Esophagus squamous epithelium (tissue), 5 donors: ENCODE measurements at regions not wholly inside any gene's neighbourhood (a gene's known extent, or its start where the extent isn't known, plus 50 kb on each side); places are given as distances from the start of the nearest gene placed in this dataset.

Experiments
- DNase-seq: peaks from one replicate; lab custom pipeline; 2025; lab: John Stamatoyannopoulos, UW
- H3K27ac ChIP-seq, 4 donors: fragments of 200-600 bp; sonication (generic); one replicate each; pipeline ENCODE4 v1.5.1; 2016 to 2019; ENCODE audit warnings: mild to moderate bottlenecking in 1 of 4
- H3K27me3 ChIP-seq, 4 donors: fragments of 200-600 bp; sonication (generic); 1 replicate in 3 of 4; 2 replicates in 1 of 4; pipeline versions ENCODE4 v1.5.1 to v1.6.0; 2017 to 2021; ENCODE audit warnings: antibody characterized with exemption in 1 of 4
- H3K36me3 ChIP-seq, 3 donors: fragments of 200-600 bp; sonication (generic); one replicate each; pipeline ENCODE4 v1.5.1; 2016 to 2019
- H3K4me1 ChIP-seq, 3 donors: fragments of 200-600 bp; sonication (generic); one replicate each; pipeline ENCODE4 v1.5.1; 2017 to 2019
- H3K4me3 ChIP-seq, 4 donors: fragments of 200-600 bp; sonication (generic); 1 replicate in 3 of 4; 2 replicates in 1 of 4; pipeline ENCODE4 v1.5.1; 2016 to 2019; ENCODE audit warnings: mild to moderate bottlenecking in 2 of 4, moderate library complexity in 1 of 4
- H3K9me3 ChIP-seq, 3 donors: fragments of 200-600 bp; sonication (generic); one replicate each; pipeline ENCODE4 v1.5.1; 2016 to 2019
- CTCF ChIP-seq, 6 experiments: fragments of 450-650 bp in 4 of 6; fragments of 200-600 bp in 2 of 6; sonication (generic) in 2 of 6; IDR thresholded peaks; one replicate each; pipeline ENCODE4 v1.5.1; 2016 to 2019; ENCODE audit warnings: antibody characterized with exemption in 6 of 6, mild to moderate bottlenecking in 4 of 6, moderate library complexity in 4 of 6
- POLR2A ChIP-seq, 4 donors: fragments of 450-650 bp; IDR thresholded peaks; one replicate each; pipeline ENCODE4 v1.6.1; 2017; ENCODE audit warnings: antibody characterized with exemption in 4 of 4, mild to moderate bottlenecking in 4 of 4, moderate library complexity in 3 of 4
- WGBS, 2 donors: methylation state at CpG; one replicate each; pipeline ENCODE4 v1.1.5; 2018; 5-methylcytosine and 5-hydroxymethylcytosine counted together
- intact Hi-C: fragments of 100-400 bp; cut with DNase I; formaldehyde crosslinking; loops from one replicate; pipeline ENCODE4 v1.15.0; 2022
- donor health status: DM: yes; HTN: yes; CAD: no.

- no peak overlapping the region for H3K27ac ChIP-seq
- no peaks in the 10 kb centered on the region for H3K4me1 ChIP-seq
- H3K36me3 ChIP-seq = no peaks in the 10 kb centered on the region
- intact Hi-C loops = no loop called here
- no peak overlapping the region for H3K4me3 ChIP-seq
- 74 to 80% methylated on average over 6 of the region's 6 CpGs for WGBS, 2 donors
- no peak for TF ChIP-seq POLR2A (IDR thresholded peaks at IDR 0.05)
- TF ChIP-seq CTCF (IDR thresholded peaks at IDR 0.05) = no peak
- H3K9me3 ChIP-seq = no peaks in the 10 kb centered on the region
- peaks cover 0 to 13% (median 0%) of the 10 kb centered on the region in 4 donors for H3K27me3 ChIP-seq
- DNase-seq = no peak
Observed at GRCh38 chr21:38039369-38039768, 123.1 kb upstream of the KCNJ6 start.

- intact Hi-C loops = no loop called here
- TF ChIP-seq CTCF (IDR thresholded peaks at IDR 0.05) = no peak
- no peak for TF ChIP-seq POLR2A (IDR thresholded peaks at IDR 0.05)
Observed at GRCh38 chr21:38039841-38040240, 123.6 kb upstream of the KCNJ6 start.

DNA sequence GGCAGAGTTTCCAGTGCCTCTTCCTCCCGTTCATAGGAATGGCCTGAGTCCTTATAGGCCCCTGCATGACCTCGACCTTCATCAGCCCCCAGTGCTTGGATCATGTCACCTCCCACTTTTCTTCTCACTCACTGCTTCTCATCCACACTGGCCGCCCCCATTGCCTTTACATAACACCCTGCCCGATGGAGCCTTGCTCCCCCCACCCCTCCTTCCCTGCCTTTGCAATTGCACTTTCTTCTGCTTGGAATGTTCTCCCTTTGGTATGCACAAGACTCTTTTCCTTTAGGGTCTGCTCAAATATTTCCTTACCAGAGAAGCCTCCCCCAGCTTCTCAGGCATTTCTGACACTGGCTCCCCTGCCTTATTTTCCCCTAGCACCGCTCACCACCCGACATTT, 125.2 kb upstream of the KCNJ6 start:
- TF ChIP-seq CTCF (IDR thresholded peaks at IDR 0.05) (no peak), POLR2A (IDR thresholded peaks at IDR 0.05) (no peak)
- Histone ChIP-seq H3K4me3 (no peak overlapping the region), H3K27me3 (peaks cover 0 to 6% (median 0%) of the 10 kb centered on the region in 4 donors), H3K4me1 (no peaks in the 10 kb centered on the region), H3K36me3 (no peaks in the 10 kb centered on the region), H3K9me3 (no peaks in the 10 kb centered on the region), H3K27ac (no peak overlapping the region)
- intact Hi-C loops = no loop called here
- WGBS, 2 donors = 55 to 68% methylated on average over 6 of the region's 6 CpGs
- no peak for DNase-seq

More at GRCh38 chr21:38039841-38040240, 123.6 kb upstream of the KCNJ6 start:
- Histone ChIP-seq H3K27ac (no peak overlapping the region), H3K9me3 (no peaks in the 10 kb centered on the region), H3K36me3 (no peaks in the 10 kb centered on the region), H3K4me1 (no peaks in the 10 kb centered on the region), H3K4me3 (no peak overlapping the region), H3K27me3 (peaks cover 0 to 13% (median 0%) of the 10 kb centered on the region in 4 donors)
- DNase-seq = no peak

- H3K27ac ChIP-seq = no peak overlapping the region
- H3K9me3 ChIP-seq = no peaks in the 10 kb centered on the region
- TF ChIP-seq CTCF (IDR thresholded peaks at IDR 0.05) (no peak), POLR2A (IDR thresholded peaks at IDR 0.05) (no peak)
- intact Hi-C loops = no loop called here
- peaks cover 0 to 4% (median 0%) of the 10 kb centered on the region in 4 donors for H3K27me3 ChIP-seq
- 87 to 95% methylated on average over 2 of the region's 2 CpGs for WGBS, 2 donors
- no peaks in the 10 kb centered on the region for H3K36me3 ChIP-seq
- H3K4me3 ChIP-seq = no peak overlapping the region
- no peak for DNase-seq
- H3K4me1 ChIP-seq = no peaks in the 10 kb centered on the region
Observed at GRCh38 chr21:38042246-38042645, 126.0 kb upstream of the KCNJ6 start.

- Histone ChIP-seq H3K36me3 (no peaks in the 10 kb centered on the region), H3K4me3 (no peak overlapping the region), H3K9me3 (no peaks in the 10 kb centered on the region), H3K4me1 (peaks cover 0 to 8% (median 0%) of the 10 kb centered on the region in 3 donors), H3K27me3 (no peaks in the 10 kb centered on the region), H3K27ac (no peak overlapping the region)
- DNase-seq = no peak
- TF ChIP-seq POLR2A (IDR thresholded peaks at IDR 0.05) (no peak), CTCF (IDR thresholded peaks at IDR 0.05) (no peak)
- intact Hi-C loops = no loop called here
- 36 to 40% methylated on average over 3 to 8 of the region's 9 CpGs for WGBS, 2 donors
Observed at GRCh38 chr21:38048167-38048566, 131.9 kb upstream of the KCNJ6 start.
